ENCODE measurements at regions not wholly inside any gene's neighbourhood (a gene's known extent, or its start where the extent isn't known, plus 50 kb on each side); places are given as distances from the start of the nearest gene placed in this dataset.

GRCh38 chr5:167835146-167835545 lies 456.3 kb upstream of the WWC1 start:
- DNase-seq (no peak), ATAC-seq (no peak)
- no peaks in the 10 kb centered on the region for H3K9me3 ChIP-seq (ENCODE audit: control insufficient read depth in 2 of 3, low read length in 3 of 3)
- no peaks in the 10 kb centered on the region for H3K4me1 Mint-ChIP-seq
- no peak overlapping the region for H3K27ac Mint-ChIP-seq
- no peak overlapping the region for H3K4me3 Mint-ChIP-seq
- H3K9me3 Mint-ChIP-seq = peaks cover 0 to 8% (median 2%) of the 10 kb centered on the region in 11 donors
- ChIA-PET CTCF (no interaction called here), POLR2A (no interaction called here)
- no peak overlapping the region for H3K4me3 ChIP-seq (ENCODE audit: low read length)
- H3K27me3 ChIP-seq (ENCODE audit: control insufficient read depth in 2 of 2, insufficient read depth in 2 of 2, low read length in 2 of 2) = no peaks in the 10 kb centered on the region
- no peaks in the 10 kb centered on the region for H3K4me1 ChIP-seq (ENCODE audit: control insufficient read depth in 2 of 2, insufficient read depth in 2 of 2, low read length in 2 of 2)
- peaks cover 0 to 4% (median 0%) of the 10 kb centered on the region in 5 donors for H3K27me3 Mint-ChIP-seq
- H3K36me3 Mint-ChIP-seq = no peaks in the 10 kb centered on the region
- no peak overlapping the region for H3K27ac ChIP-seq (ENCODE audit: low read depth, low read length)
- H3K36me3 ChIP-seq (ENCODE audit: control insufficient read depth in 2 of 3, insufficient read depth in 3 of 3, low read length in 3 of 3) = no peaks in the 10 kb centered on the region
- intact Hi-C loops (cut with micrococcal nuclease) = no loop called here

GRCh38 chr5:167837127-167837526 lies 454.3 kb upstream of the WWC1 start:
- POLR2A ChIA-PET = no interaction called here

GRCh38 chr5:167839065-167839464 lies 452.4 kb upstream of the WWC1 start:
- no peaks in the 10 kb centered on the region for H3K27me3 Mint-ChIP-seq
- ATAC-seq = no peak

More at GRCh38 chr5:167837127-167837526, 454.3 kb upstream of the WWC1 start:
- Histone ChIP-seq H3K27ac (ENCODE audit: low read depth, low read length) (no peak overlapping the region), H3K4me3 (ENCODE audit: low read length) (no peak overlapping the region), H3K4me1 (ENCODE audit: control insufficient read depth in 2 of 2, insufficient read depth in 2 of 2, low read length in 2 of 2) (no peaks in the 10 kb centered on the region), H3K9me3 (ENCODE audit: control insufficient read depth in 2 of 3, low read length in 3 of 3) (no peaks in the 10 kb centered on the region), H3K36me3 (ENCODE audit: control insufficient read depth in 2 of 3, insufficient read depth in 3 of 3, low read length in 3 of 3) (no peaks in the 10 kb centered on the region), H3K27me3 (ENCODE audit: control insufficient read depth in 2 of 2, insufficient read depth in 2 of 2, low read length in 2 of 2) (no peaks in the 10 kb centered on the region)
- no peak overlapping the region for H3K27ac Mint-ChIP-seq
- H3K4me3 Mint-ChIP-seq = no peak overlapping the region
- CTCF ChIA-PET = no interaction called here
- ATAC-seq = no peak
- intact Hi-C loops (cut with micrococcal nuclease) = no loop called here
- H3K27me3 Mint-ChIP-seq = no peaks in the 10 kb centered on the region
- no peaks in the 10 kb centered on the region for H3K36me3 Mint-ChIP-seq
- no peak for DNase-seq
- no peaks in the 10 kb centered on the region for H3K4me1 Mint-ChIP-seq
- peaks cover 0 to 8% (median 2%) of the 10 kb centered on the region in 11 donors for H3K9me3 Mint-ChIP-seq

GRCh38 chr5:167840527-167841130 lies 450.8 kb upstream of the WWC1 start:
- ATAC-seq = no peak
- no peak for DNase-seq
- peaks cover 0 to 24% (median 0%) of the 10 kb centered on the region in 11 donors for H3K9me3 Mint-ChIP-seq
- no peak overlapping the region for H3K27ac ChIP-seq (ENCODE audit: low read depth, low read length)
- ChIA-PET CTCF (no interaction called here), POLR2A (no interaction called here)
- H3K9me3 ChIP-seq (ENCODE audit: control insufficient read depth in 2 of 3, low read length in 3 of 3) = no peaks in the 10 kb centered on the region
- no peaks in the 10 kb centered on the region for H3K36me3 Mint-ChIP-seq
- H3K4me1 ChIP-seq (ENCODE audit: control insufficient read depth in 2 of 2, insufficient read depth in 2 of 2, low read length in 2 of 2) = no peaks in the 10 kb centered on the region
- H3K27ac Mint-ChIP-seq = no peak overlapping the region
- no peaks in the 10 kb centered on the region for H3K27me3 ChIP-seq (ENCODE audit: control insufficient read depth in 2 of 2, insufficient read depth in 2 of 2, low read length in 2 of 2)
- peaks cover 0 to under 1% (median 0%) of the 10 kb centered on the region in 5 donors for H3K27me3 Mint-ChIP-seq
- H3K4me3 ChIP-seq (ENCODE audit: low read length) = no peak overlapping the region
- H3K4me3 Mint-ChIP-seq = no peak overlapping the region
- intact Hi-C loops (cut with micrococcal nuclease) = no loop called here
- H3K36me3 ChIP-seq (ENCODE audit: control insufficient read depth in 2 of 3, insufficient read depth in 3 of 3, low read length in 3 of 3) = no peaks in the 10 kb centered on the region
- H3K4me1 Mint-ChIP-seq = no peaks in the 10 kb centered on the region

More at GRCh38 chr5:167839065-167839464, 452.4 kb upstream of the WWC1 start:
- CTCF ChIA-PET = no interaction called here
- POLR2A ChIA-PET = no interaction called here
- no peak for DNase-seq
- Mint-ChIP-seq H3K9me3 (peaks cover 0 to 15% (median 0%) of the 10 kb centered on the region in 11 donors), H3K36me3 (no peaks in the 10 kb centered on the region), H3K4me3 (no peak overlapping the region), H3K27ac (no peak overlapping the region), H3K4me1 (no peaks in the 10 kb centered on the region)
- Histone ChIP-seq H3K4me3 (ENCODE audit: low read length) (no peak overlapping the region), H3K4me1 (ENCODE audit: control insufficient read depth in 2 of 2, insufficient read depth in 2 of 2, low read length in 2 of 2) (no peaks in the 10 kb centered on the region), H3K9me3 (ENCODE audit: control insufficient read depth in 2 of 3, low read length in 3 of 3) (no peaks in the 10 kb centered on the region), H3K36me3 (ENCODE audit: control insufficient read depth in 2 of 3, insufficient read depth in 3 of 3, low read length in 3 of 3) (no peaks in the 10 kb centered on the region), H3K27me3 (ENCODE audit: control insufficient read depth in 2 of 2, insufficient read depth in 2 of 2, low read length in 2 of 2) (no peaks in the 10 kb centered on the region), H3K27ac (ENCODE audit: low read depth, low read length) (no peak overlapping the region)
- intact Hi-C loops (cut with micrococcal nuclease) = no loop called here

GRCh38 chr5:167843881-167844572 lies 447.4 kb upstream of the WWC1 start:
- Histone ChIP-seq H3K36me3 (ENCODE audit: control insufficient read depth in 2 of 3, insufficient read depth in 3 of 3, low read length in 3 of 3) (no peaks in the 10 kb centered on the region), H3K27ac (ENCODE audit: low read depth, low read length) (no peak overlapping the region), H3K4me3 (ENCODE audit: low read length) (no peak overlapping the region), H3K4me1 (ENCODE audit: control insufficient read depth in 2 of 2, insufficient read depth in 2 of 2, low read length in 2 of 2) (no peaks in the 10 kb centered on the region), H3K9me3 (ENCODE audit: control insufficient read depth in 2 of 3, low read length in 3 of 3) (no peaks in the 10 kb centered on the region), H3K27me3 (ENCODE audit: control insufficient read depth in 2 of 2, insufficient read depth in 2 of 2, low read length in 2 of 2) (no peaks in the 10 kb centered on the region)
- H3K4me1 Mint-ChIP-seq = no peaks in the 10 kb centered on the region
- ChIA-PET CTCF (no interaction called here), POLR2A (no interaction called here)
- H3K4me3 Mint-ChIP-seq = no peak overlapping the region
- H3K27ac Mint-ChIP-seq = no peak overlapping the region
- H3K36me3 Mint-ChIP-seq = no peaks in the 10 kb centered on the region
- peaks cover 0 to 13% (median 0%) of the 10 kb centered on the region in 5 donors for H3K27me3 Mint-ChIP-seq
- DNase-seq (no peak), ATAC-seq (no peak)
- H3K9me3 Mint-ChIP-seq = peaks cover 0 to 24% (median under 1%) of the 10 kb centered on the region in 11 donors
- intact Hi-C loops (cut with micrococcal nuclease) = no loop called here

GRCh38 chr5:167845952-167846351 lies 445.5 kb upstream of the WWC1 start:
- Histone ChIP-seq H3K36me3 (ENCODE audit: control insufficient read depth in 2 of 3, insufficient read depth in 3 of 3, low read length in 3 of 3) (no peaks in the 10 kb centered on the region), H3K4me3 (ENCODE audit: low read length) (no peak overlapping the region), H3K27me3 (ENCODE audit: control insufficient read depth in 2 of 2, insufficient read depth in 2 of 2, low read length in 2 of 2) (no peaks in the 10 kb centered on the region), H3K4me1 (ENCODE audit: control insufficient read depth in 2 of 2, insufficient read depth in 2 of 2, low read length in 2 of 2) (no peaks in the 10 kb centered on the region), H3K9me3 (ENCODE audit: control insufficient read depth in 2 of 3, low read length in 3 of 3) (no peaks in the 10 kb centered on the region), H3K27ac (ENCODE audit: low read depth, low read length) (no peak overlapping the region)
- no peak overlapping the region for H3K4me3 Mint-ChIP-seq
- intact Hi-C loops (cut with micrococcal nuclease) = no loop called here
- H3K27ac Mint-ChIP-seq = no peak overlapping the region
- no peak for ATAC-seq
- CTCF ChIA-PET = no interaction called here
- H3K4me1 Mint-ChIP-seq = no peaks in the 10 kb centered on the region
- H3K27me3 Mint-ChIP-seq = peaks cover 0 to 24% (median 0%) of the 10 kb centered on the region in 5 donors
- no peaks in the 10 kb centered on the region for H3K36me3 Mint-ChIP-seq
- POLR2A ChIA-PET = no interaction called here
- no peak for DNase-seq
- H3K9me3 Mint-ChIP-seq = peaks cover 0 to 28% (median 1%) of the 10 kb centered on the region in 11 donors

GRCh38 chr5:167849874-167850273 lies 441.6 kb upstream of the WWC1 start:
- CTCF ChIA-PET = no interaction called here
- Mint-ChIP-seq H3K27me3 (peaks cover 0 to 30% (median 0%) of the 10 kb centered on the region in 5 donors), H3K36me3 (no peaks in the 10 kb centered on the region), H3K9me3 (peaks cover 0 to 16% (median 2%) of the 10 kb centered on the region in 11 donors), H3K4me3 (no peak overlapping the region), H3K4me1 (no peaks in the 10 kb centered on the region), H3K27ac (no peak overlapping the region)
- Histone ChIP-seq H3K9me3 (ENCODE audit: control insufficient read depth in 2 of 3, low read length in 3 of 3) (no peaks in the 10 kb centered on the region), H3K27me3 (ENCODE audit: control insufficient read depth in 2 of 2, insufficient read depth in 2 of 2, low read length in 2 of 2) (no peaks in the 10 kb centered on the region), H3K36me3 (ENCODE audit: control insufficient read depth in 2 of 3, insufficient read depth in 3 of 3, low read length in 3 of 3) (no peaks in the 10 kb centered on the region), H3K4me3 (ENCODE audit: low read length) (no peak overlapping the region), H3K4me1 (ENCODE audit: control insufficient read depth in 2 of 2, insufficient read depth in 2 of 2, low read length in 2 of 2) (no peaks in the 10 kb centered on the region), H3K27ac (ENCODE audit: low read depth, low read length) (no peak overlapping the region)
- no peak for DNase-seq
- no peak for ATAC-seq
- intact Hi-C loops (cut with micrococcal nuclease) = no loop called here
- POLR2A ChIA-PET = no interaction called here

Data from naive thymus-derived CD4-positive, alpha-beta T cell (primary cell).